Fibroblast of mammary gland (primary cell): ENCODE measurements at regions not wholly inside any gene's neighbourhood (a gene's known extent, or its start where the extent isn't known, plus 50 kb on each side); places are given as distances from the start of the nearest gene placed in this dataset.

ENCODE experiments used
- DNase-seq: peaks from one replicate; pipeline ENCODE4 v3.0.0-alpha.2; 2010; ENCODE audit warnings: low read depth
- H3K4me3 ChIP-seq: 2 replicates; pipeline ENCODE4 v1.5.1; 2011; ENCODE audit warnings: low read depth, mild to moderate bottlenecking, low read length, moderate library complexity; ENCODE audit not compliant: control insufficient read depth
- TF ChIP-seq, protein P1 (sequence below): conservative IDR thresholded peaks from 2 replicates; pipeline ENCODE4 v1.5.1; 2011; ENCODE audit warnings: low read depth, low read length, inconsistent platforms; ENCODE audit not compliant: control insufficient read depth, insufficient read depth

DNA sequence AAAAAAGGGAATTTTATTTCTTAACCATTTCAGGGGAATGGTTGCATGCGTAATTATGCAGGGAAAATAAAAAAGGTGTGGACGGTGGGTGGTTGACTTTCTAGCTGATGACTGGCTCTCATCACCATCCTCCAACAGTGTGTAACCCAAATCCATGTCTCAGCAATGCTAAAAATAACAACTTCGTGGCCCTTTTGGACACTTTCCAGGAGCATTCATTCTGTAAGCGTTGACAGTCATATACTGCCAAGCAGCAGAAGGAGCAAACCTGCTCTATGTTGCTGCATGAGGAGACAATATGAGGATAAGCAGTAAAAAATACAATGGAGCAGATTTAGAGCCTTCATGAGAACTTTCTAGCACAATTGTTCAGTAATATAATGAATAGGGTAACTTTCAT, 189.1 kb downstream of the ANXA2 start:
- H3K4me3 ChIP-seq = no peak overlapping the region
- peak; percentile 38 for DNase-seq
- TF ChIP-seq, protein P1, sequence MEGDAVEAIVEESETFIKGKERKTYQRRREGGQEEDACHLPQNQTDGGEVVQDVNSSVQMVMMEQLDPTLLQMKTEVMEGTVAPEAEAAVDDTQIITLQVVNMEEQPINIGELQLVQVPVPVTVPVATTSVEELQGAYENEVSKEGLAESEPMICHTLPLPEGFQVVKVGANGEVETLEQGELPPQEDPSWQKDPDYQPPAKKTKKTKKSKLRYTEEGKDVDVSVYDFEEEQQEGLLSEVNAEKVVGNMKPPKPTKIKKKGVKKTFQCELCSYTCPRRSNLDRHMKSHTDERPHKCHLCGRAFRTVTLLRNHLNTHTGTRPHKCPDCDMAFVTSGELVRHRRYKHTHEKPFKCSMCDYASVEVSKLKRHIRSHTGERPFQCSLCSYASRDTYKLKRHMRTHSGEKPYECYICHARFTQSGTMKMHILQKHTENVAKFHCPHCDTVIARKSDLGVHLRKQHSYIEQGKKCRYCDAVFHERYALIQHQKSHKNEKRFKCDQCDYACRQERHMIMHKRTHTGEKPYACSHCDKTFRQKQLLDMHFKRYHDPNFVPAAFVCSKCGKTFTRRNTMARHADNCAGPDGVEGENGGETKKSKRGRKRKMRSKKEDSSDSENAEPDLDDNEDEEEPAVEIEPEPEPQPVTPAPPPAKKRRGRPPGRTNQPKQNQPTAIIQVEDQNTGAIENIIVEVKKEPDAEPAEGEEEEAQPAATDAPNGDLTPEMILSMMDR = no peak

GRCh38 chr15:60212536-60212935, 185.2 kb downstream of the ANXA2 start:
- TF ChIP-seq, protein P1 = no peak
- no peak overlapping the region for H3K4me3 ChIP-seq
- peak; percentile 31 for DNase-seq

- TF ChIP-seq, protein P1 = no peak
- DNase-seq = no peak
- no peak overlapping the region for H3K4me3 ChIP-seq
Measured at GRCh38 chr15:60213377-60214000, 184.3 kb downstream of the ANXA2 start.

GRCh38 chr15:60214201-60214600, 183.6 kb downstream of the ANXA2 start:
- no peak for DNase-seq
- TF ChIP-seq, protein P1 = no peak
- H3K4me3 ChIP-seq = no peak overlapping the region

DNA sequence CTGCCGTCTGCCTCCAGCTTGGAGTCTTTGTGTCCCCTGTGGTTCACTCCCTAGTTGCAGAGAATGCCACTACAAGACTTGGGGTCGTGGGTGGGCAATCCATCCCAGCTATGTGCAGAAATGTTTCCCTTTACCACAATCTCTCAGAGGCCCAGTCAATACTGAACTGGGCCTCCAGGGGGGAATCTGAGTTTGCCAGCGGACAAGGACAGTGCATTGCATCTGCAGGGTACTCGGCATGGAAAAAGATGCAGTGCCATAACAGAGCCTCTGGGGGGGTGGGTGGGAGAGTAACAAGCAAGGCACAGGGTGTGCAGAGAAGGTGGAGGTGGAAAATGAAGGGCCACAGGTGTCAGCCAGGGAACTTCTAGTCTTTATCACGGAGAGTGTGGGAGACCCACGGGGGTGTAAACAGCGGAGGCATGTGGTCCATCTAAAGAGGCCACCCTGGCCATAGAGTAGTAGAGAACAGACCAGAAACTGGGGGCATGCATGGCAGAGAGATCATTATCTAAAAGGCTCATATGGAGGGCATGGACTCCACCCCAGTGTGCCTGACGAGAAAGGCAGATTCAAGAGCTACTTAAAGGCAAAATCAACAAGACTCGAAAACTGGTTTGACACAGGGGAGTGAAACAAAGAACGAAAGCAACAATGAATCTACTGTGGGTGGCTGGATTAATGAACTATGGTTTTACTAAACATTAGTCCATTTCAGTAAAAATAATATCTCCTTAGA, 182.4 kb downstream of the ANXA2 start:
- H3K4me3 ChIP-seq = no peak overlapping the region
- TF ChIP-seq, protein P1 = no peak
- no peak for DNase-seq

GRCh38 chr15:60217161-60217560, 180.6 kb downstream of the ANXA2 start:
- TF ChIP-seq, protein P1 = no peak
- DNase-seq = no peak
- H3K4me3 ChIP-seq = no peak overlapping the region
